ENCODE measurements at regions not wholly inside any gene's neighbourhood (a gene's known extent, or its start where the extent isn't known, plus 50 kb on each side); places are given as distances from the start of the nearest gene placed in this dataset.
"Not testable (repeated sequence)": the region's sequence is repeated elsewhere in the genome, so short reads cannot be mapped to it uniquely, and the experiment has no call there.

DNA sequence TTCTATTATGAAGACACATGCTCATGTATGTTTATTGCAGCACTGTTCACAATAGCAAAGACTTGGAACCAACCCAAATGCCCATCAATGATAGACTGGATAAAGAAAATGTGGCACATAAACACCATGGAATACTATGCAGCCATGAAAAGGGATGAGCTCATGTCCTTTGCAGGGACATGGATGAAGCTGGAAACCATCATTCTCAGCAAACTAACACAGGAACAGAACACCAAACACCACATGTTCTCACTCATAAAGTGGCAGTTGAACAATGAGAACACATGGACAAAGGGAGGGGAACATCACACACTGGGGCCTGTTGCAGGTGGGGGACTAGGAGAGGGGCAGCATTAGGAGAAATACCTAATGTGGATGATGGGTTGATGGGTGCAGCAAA lies 77.9 kb upstream of the BCHE start:
- H3K36me3 Mint-ChIP-seq; H3K4me1 Mint-ChIP-seq; H3K27me3 Mint-ChIP-seq; CTCF ChIA-PET; H3K9me3 Mint-ChIP-seq (ENCODE audit: low read depth); DNase-seq; H3K27ac Mint-ChIP-seq; H3K4me3 Mint-ChIP-seq; ATAC-seq: not testable (repeated sequence)

DNA sequence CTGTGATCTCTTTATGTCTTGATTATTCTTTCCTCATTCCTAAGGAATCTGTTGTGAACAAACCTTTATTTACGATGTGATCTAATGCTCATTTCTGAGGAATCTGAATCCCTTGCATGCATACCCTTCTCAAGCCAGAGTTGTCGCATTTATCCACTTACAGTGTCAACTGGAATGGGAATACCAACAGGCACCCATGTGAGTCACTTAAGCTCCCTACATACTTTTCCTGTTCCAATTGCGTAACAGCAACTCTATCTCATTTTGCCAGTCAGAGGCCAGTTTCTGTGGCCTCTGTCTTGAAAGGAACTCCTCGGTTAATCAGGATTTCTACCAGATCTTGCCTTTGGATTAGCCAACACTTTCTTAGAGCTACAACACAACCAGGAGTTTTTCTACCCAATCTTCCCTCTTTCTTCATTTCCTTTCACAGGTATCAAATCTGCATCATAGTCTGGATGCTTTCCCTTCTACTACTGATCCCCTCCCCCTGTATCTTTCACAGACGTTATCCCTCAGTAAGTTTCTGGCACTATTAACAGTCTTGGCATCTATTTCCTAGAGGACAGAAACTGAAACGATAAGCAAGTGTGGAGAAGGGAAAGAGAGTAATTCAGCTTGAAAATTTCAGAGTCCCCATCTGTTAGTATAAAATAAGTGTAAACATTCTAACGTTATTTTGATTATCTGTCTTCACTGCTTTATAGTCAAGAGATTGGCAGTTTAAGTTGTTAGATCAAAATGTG lies 66.8 kb upstream of the BCHE start:
- H3K4me3 Mint-ChIP-seq, result no peak overlapping the region
- ATAC-seq, result no peak
- H3K27me3 Mint-ChIP-seq, result no peaks in the 10 kb centered on the region
- DNase-seq, result no peak
- peaks cover 5% of the 10 kb centered on the region for H3K9me3 Mint-ChIP-seq (ENCODE audit: low read depth)
- no peak overlapping the region for H3K27ac Mint-ChIP-seq
- CTCF ChIA-PET, result no interaction called here
- H3K4me1 Mint-ChIP-seq, result no peaks in the 10 kb centered on the region
- no peaks in the 10 kb centered on the region for H3K36me3 Mint-ChIP-seq

DNA sequence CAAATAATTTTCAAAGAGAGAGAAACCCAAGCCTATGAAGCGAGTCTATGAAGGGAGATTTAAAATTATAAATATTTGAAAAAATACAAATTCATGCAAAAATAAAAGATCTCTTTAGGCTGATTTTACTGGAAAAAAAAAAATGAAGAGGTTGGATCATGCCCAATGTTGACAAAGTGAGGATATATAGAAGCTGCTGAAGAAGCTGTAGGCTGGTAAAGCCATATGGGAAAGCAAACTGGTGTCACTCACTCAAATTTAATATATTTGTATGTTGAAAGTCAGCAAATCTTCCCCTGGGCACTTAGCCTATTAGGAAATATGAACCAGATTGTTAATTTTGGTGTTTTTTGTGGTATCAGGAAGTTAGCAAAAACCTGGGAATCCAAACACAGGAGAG lies 61.8 kb upstream of the BCHE start:
- ATAC-seq, result no peak
- no peak for DNase-seq
- Mint-ChIP-seq H3K27ac (no peak overlapping the region), H3K27me3 (no peaks in the 10 kb centered on the region), H3K4me1 (no peaks in the 10 kb centered on the region), H3K36me3 (no peaks in the 10 kb centered on the region), H3K9me3 (ENCODE audit: low read depth) (peaks cover 6% of the 10 kb centered on the region), H3K4me3 (no peak overlapping the region)
- CTCF ChIA-PET, result no interaction called here

DNA sequence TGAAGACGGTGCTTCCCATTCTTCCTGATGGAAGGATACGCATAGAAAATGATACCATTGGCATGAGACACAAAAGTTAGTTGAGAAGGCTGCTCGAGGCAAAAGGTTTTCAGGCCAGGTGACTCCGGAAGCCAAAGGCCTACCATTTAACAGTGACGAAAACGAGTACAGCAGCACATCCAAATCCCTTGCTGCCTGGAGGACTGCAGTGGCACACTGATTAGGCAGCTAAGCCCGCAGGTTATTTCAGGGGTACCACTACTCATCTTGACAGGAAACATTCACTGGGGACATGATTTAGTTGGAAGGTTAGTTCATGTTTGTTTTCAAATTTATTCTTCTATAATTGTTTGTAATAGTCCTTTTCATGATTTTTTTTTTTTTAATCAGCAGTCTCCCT lies 59.9 kb upstream of the BCHE start:
- DNase-seq (no peak), ATAC-seq (no peak)
- Mint-ChIP-seq H3K4me1 (no peaks in the 10 kb centered on the region), H3K27me3 (no peaks in the 10 kb centered on the region), H3K4me3 (no peak overlapping the region), H3K9me3 (ENCODE audit: low read depth) (peaks cover 3% of the 10 kb centered on the region), H3K27ac (no peak overlapping the region), H3K36me3 (no peaks in the 10 kb centered on the region)
- CTCF ChIA-PET, result no interaction called here

DNA sequence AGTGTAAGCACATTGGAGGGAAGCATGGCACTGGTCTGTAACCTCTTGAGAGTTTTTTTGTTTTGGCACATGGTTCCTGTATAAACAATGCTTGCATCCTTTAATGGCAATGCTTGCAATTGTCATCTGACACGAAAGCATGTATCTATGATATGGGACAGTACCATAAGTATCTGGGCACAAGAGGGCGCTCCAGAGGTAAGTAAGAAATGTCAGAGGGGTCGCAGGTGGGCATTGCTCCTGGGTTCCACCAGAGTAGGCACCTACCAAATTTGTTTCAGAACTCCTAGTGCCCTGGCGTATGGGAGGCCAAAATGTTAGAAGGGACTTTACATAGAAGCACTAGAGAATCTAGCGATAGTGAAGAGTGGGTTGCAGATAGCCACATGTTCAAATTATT lies 58.7 kb upstream of the BCHE start:
- no peaks in the 10 kb centered on the region for H3K36me3 Mint-ChIP-seq
- DNase-seq (no peak), ATAC-seq (no peak)
- no peak overlapping the region for H3K27ac Mint-ChIP-seq
- H3K9me3 Mint-ChIP-seq (ENCODE audit: low read depth), result peaks cover 3% of the 10 kb centered on the region
- H3K27me3 Mint-ChIP-seq, result no peaks in the 10 kb centered on the region
- H3K4me3 Mint-ChIP-seq, result no peak overlapping the region
- CTCF ChIA-PET, result no interaction called here
- no peaks in the 10 kb centered on the region for H3K4me1 Mint-ChIP-seq

DNA sequence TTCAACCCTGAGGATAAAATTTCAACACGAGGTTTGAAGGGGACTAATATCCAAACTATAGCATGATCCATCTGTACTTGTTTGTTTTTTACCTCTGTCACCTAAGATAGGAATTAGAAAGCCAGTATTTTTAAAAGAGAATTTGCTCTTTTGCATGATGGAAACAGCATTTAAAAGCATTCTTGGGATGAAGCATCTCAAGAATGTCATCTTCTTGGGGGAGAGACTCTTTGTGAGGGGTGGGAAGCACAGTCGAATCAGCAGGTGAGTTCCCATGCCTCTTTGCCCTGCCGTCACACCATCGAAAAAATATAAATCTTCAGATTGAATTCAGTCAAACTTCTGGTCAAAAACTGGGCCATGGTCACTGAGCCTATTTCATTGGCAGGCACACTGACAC lies 55.3 kb upstream of the BCHE start:
- ATAC-seq (no peak), DNase-seq (no peak)
- Mint-ChIP-seq H3K4me1 (no peaks in the 10 kb centered on the region), H3K9me3 (ENCODE audit: low read depth) (peaks cover 5% of the 10 kb centered on the region), H3K4me3 (no peak overlapping the region), H3K27ac (no peak overlapping the region), H3K36me3 (no peaks in the 10 kb centered on the region), H3K27me3 (no peaks in the 10 kb centered on the region)
- CTCF ChIA-PET, result no interaction called here
